K562 (cell line): ENCODE measurements at regions not wholly inside any gene's neighbourhood (a gene's known extent, or its start where the extent isn't known, plus 50 kb on each side); places are given as distances from the start of the nearest gene placed in this dataset.

Source experiments
- ATAC-seq: fragments of 200-7000 bp; cut with Tn5 transposase; 3 replicates; pipeline ENCODE4 v1.9.1; 2020; ENCODE audit warnings: moderate library complexity
- BruUV-seq: library from RNA; stranded (reverse); fragments of 400-500 nt; replicated peaks from 2 replicates; lab custom pipeline; 2021; lab: Mats Ljungman, UMichigan
- CTCF ChIA-PET: fragments of 300-600 bp; formaldehyde crosslinking; extraction: SDS; loops from one replicate; lab custom pipeline; 2021; ENCODE audit warnings: low intra/inter-chr PET ratio; lab: Yijun Ruan, JAX
- POLR2A ChIA-PET: fragments of 300-600, 350-650 bp; sonication (Branson Sonifier 250); formaldehyde crosslinking; extraction: SDS; loops from one replicate; lab custom pipeline; 2021; ENCODE audit warnings: antibody characterized with exemption, inconsistent platforms; lab: Yijun Ruan, JAX
- DNase-seq, 4 experiments: peaks; one replicate each; pipeline versions ENCODE4 v3.0.0 to v3.0.0-alpha.2; 2011 to 2018; ENCODE audit warnings: low spot score in 3 of 4, mixed read lengths in 3 of 4; ENCODE audit errors: extremely low read depth in 1 of 4
- FAIRE-seq: peaks from 2 replicates; lab custom pipeline; 2011; peaks lifted over from hg19 to GRCh38; lab: Jason Lieb, UNC
- H2AFZ ChIP-seq: 2 replicates; pipeline ENCODE4 v1.6.0; 2011; ENCODE audit warnings: low read depth, low read length, control low read depth, inconsistent platforms
- H3K27ac ChIP-seq: fragments of 200-600 bp; 3 replicates; pipeline ENCODE4 v1.8.0; 2011; ENCODE audit warnings: low read depth, mild to moderate bottlenecking, control low read depth, inconsistent platforms, low read length, moderate library complexity, mixed read lengths; ENCODE audit errors: extremely low read depth
- H3K27me3 ChIP-seq, 2 experiments: fragments of 300-600 bp in 1 of 2; 2 replicates in 1 of 2; 3 replicates in 1 of 2; pipeline versions ENCODE4 v1.6.0 to v1.8.0; 2011; ENCODE audit warnings: inconsistent platforms in 2 of 2, low read length in 2 of 2, mild to moderate bottlenecking in 1 of 2, mixed read lengths in 1 of 2, moderate library complexity in 1 of 2; ENCODE audit not compliant: control insufficient read depth in 2 of 2, insufficient read depth in 2 of 2
- H3K36me3 ChIP-seq: fragments of 300-600 bp; 3 replicates; pipeline ENCODE4 v1.8.0; 2011; ENCODE audit warnings: mild to moderate bottlenecking, low read length, inconsistent platforms; ENCODE audit not compliant: control insufficient read depth, insufficient read depth
- H3K4me1 ChIP-seq, 2 experiments: fragments of 200-600 bp in 1 of 2; replicated peaks in 1 of 2; 2 replicates in 1 of 2; 3 replicates in 1 of 2; pipeline versions ENCODE4 v1.5.1 to v1.8.0; 2011; ENCODE audit warnings: inconsistent platforms in 2 of 2, low read length in 2 of 2, mild to moderate bottlenecking in 1 of 2, mixed read lengths in 1 of 2, moderate library complexity in 1 of 2; ENCODE audit not compliant: control insufficient read depth in 2 of 2, insufficient read depth in 2 of 2
- H3K4me2 ChIP-seq: 2 replicates; pipeline ENCODE4 v1.6.1; 2011; ENCODE audit warnings: low read length, control low read depth, inconsistent platforms, mixed read lengths; ENCODE audit not compliant: insufficient read depth
- H3K4me3 ChIP-seq: fragments of 200-600 bp; sonication (generic), shearing (Covaris generic); 2 replicates; pipeline ENCODE4 v1.5.1; 2016; ENCODE audit warnings: control low read depth, inconsistent platforms
- H3K79me2 ChIP-seq: fragments of 200-600 bp; 3 replicates; pipeline ENCODE4 v1.8.0; 2011; ENCODE audit warnings: low read length, inconsistent platforms; ENCODE audit not compliant: control insufficient read depth, insufficient read depth
- H3K9ac ChIP-seq, 2 experiments: 2 replicates each; pipeline versions ENCODE4 v1.6.0 to v1.6.1; 2011; ENCODE audit warnings: low read depth in 2 of 2, low read length in 2 of 2, control low read depth in 1 of 2, inconsistent platforms in 1 of 2, mild to moderate bottlenecking in 1 of 2, mixed read lengths in 1 of 2; ENCODE audit not compliant: insufficient read depth in 1 of 2
- H3K9me1 ChIP-seq: one replicate; pipeline ENCODE4 v1.6.0; 2011; ENCODE audit warnings: inconsistent platforms, mild to moderate bottlenecking, low read length, moderate library complexity; ENCODE audit not compliant: control insufficient read depth, insufficient read depth
- H3K9me3 ChIP-seq: replicated peaks from 2 replicates; pipeline ENCODE4 v1.5.1; 2011; ENCODE audit warnings: low read depth, low read length, inconsistent platforms; ENCODE audit not compliant: control insufficient read depth, insufficient read depth
- H4K20me1 ChIP-seq: replicated peaks from 2 replicates; pipeline ENCODE4 v1.6.1; 2011; ENCODE audit warnings: low read length, inconsistent platforms, mixed read lengths; ENCODE audit not compliant: control insufficient read depth, insufficient read depth
- BRF2 ChIP-seq: IDR thresholded peaks from 3 replicates; pipeline ENCODE4 v1.6.1; 2011; ENCODE audit warnings: borderline replicate concordance, mild to moderate bottlenecking; ENCODE audit not compliant: insufficient read length, insufficient read depth
- ETS1 ChIP-seq: conservative IDR thresholded peaks from 2 replicates; pipeline ENCODE4 v1.6.1; 2011; ENCODE audit warnings: low read depth, mild to moderate bottlenecking, low read length; ENCODE audit not compliant: control insufficient read depth
- IRF2 ChIP-seq: sonication (generic); formaldehyde crosslinking; IDR thresholded peaks from 2 replicates; pipeline ENCODE4 v1.8.1; 2022; ENCODE audit warnings: mild to moderate bottlenecking, missing genetic modification reagents
- POLR2A ChIP-seq: fragments of 450-650 bp; conservative IDR thresholded peaks from 2 replicates; pipeline ENCODE4 v1.6.1; 2016
- POLR2B ChIP-seq: fragments of 450-650 bp; IDR thresholded peaks from 2 replicates; pipeline ENCODE4 v1.6.1; 2018; ENCODE audit warnings: low read depth; ENCODE audit not compliant: partially characterized antibody
- PTBP1 ChIP-seq: fragments of 200-400 bp; formaldehyde crosslinking; IDR thresholded peaks from 2 replicates; pipeline ENCODE4 v1.6.1; 2017; ENCODE audit warnings: low read depth, low read length
- SMARCE1 ChIP-seq: fragments of 450-650 bp; IDR thresholded peaks from 2 replicates; pipeline ENCODE4 v1.7.1; 2016; ENCODE audit warnings: mild to moderate bottlenecking
- TARDBP ChIP-seq: fragments of 450-650 bp; IDR thresholded peaks from 2 replicates; pipeline ENCODE4 v1.6.1; 2016
- USF1 ChIP-seq: sonication (generic); formaldehyde crosslinking; IDR thresholded peaks from 2 replicates; pipeline ENCODE4 v1.9.0; 2022; ENCODE audit warnings: mild to moderate bottlenecking, missing genetic modification reagents
- ZNF277 ChIP-seq: fragments of 250-450 bp; sonication (Bioruptor Pico); IDR thresholded peaks from 2 replicates; pipeline ENCODE4 v1.8.0; 2022; ENCODE audit warnings: inconsistent platforms, mild to moderate bottlenecking, moderate library complexity, borderline replicate concordance
- ZNF79 ChIP-seq: fragments of 250-450 bp; sonication (Bioruptor Pico); IDR thresholded peaks from 2 replicates; pipeline ENCODE4 v1.4.0; 2020; ENCODE audit warnings: low read depth, mild to moderate bottlenecking, moderate library complexity
- WGBS: fragments of 100-300 bp; shearing (Covaris generic); methylation state at CpG from one replicate; pipeline ENCODE4 v1.1.6; 2016; ENCODE audit warnings: low coverage, mixed read lengths; ENCODE audit not compliant: insufficient coverage; ENCODE audit errors: missing lambda C conversion rate; 5-methylcytosine and 5-hydroxymethylcytosine counted together
- in situ Hi-C: fragments of 300-500 bp; cut with MboI; formaldehyde crosslinking; loops from 4 replicates; pipeline ENCODE4 v1.15.0; 2018; ENCODE audit warnings: inconsistent platforms, mixed read lengths
- intact Hi-C: fragments of 100-400 bp; cut with micrococcal nuclease; formaldehyde crosslinking; loops from 2 replicates; pipeline ENCODE4 v1.14.2; 2022

- WGBS, result 0% methylated on average over 2 of the region's 2 CpGs
- no peaks in the 10 kb centered on the region for H3K79me2 ChIP-seq
- no peak overlapping the region for H3K27ac ChIP-seq
- ATAC-seq, result no peak
- H3K9me1 ChIP-seq, result no peaks in the 10 kb centered on the region
- no peaks in the 10 kb centered on the region for H3K4me1 ChIP-seq
- H3K9ac ChIP-seq, result no peak overlapping the region
- in situ Hi-C loops (no loop called here), intact Hi-C loops (no loop called here)
- POLR2A ChIA-PET, result no interaction called here
- no peaks in the 10 kb centered on the region for H4K20me1 ChIP-seq
- FAIRE-seq, result no peak
- no TSS peak for BruUV-seq
- no peak overlapping the region for H3K4me2 ChIP-seq
- no peaks in the 10 kb centered on the region; the same call in 1 of the 2 replicates for H3K9me3 ChIP-seq
- no peak overlapping the region for H3K4me3 ChIP-seq
- no peak overlapping the region for H2AFZ ChIP-seq
- DNase-seq, result no peak
- H3K36me3 ChIP-seq, result no peaks in the 10 kb centered on the region
- no peaks in the 10 kb centered on the region for H3K27me3 ChIP-seq
- CTCF ChIA-PET, result no interaction called here
- no peak for TF ChIP-seq ETS1
Observed at GRCh38 chr2:116922414-116922813, 892.1 kb upstream of the DDX18 start.

- no peak overlapping the region for H3K4me3 ChIP-seq
- no peak for DNase-seq
- no peaks in the 10 kb centered on the region for H3K79me2 ChIP-seq
- no peaks in the 10 kb centered on the region for H3K4me1 ChIP-seq
- ChIA-PET CTCF (no interaction called here), POLR2A (no interaction called here)
- ATAC-seq, result no peak
- no TSS peak for BruUV-seq
- H3K9ac ChIP-seq, result no peak overlapping the region
- H3K9me3 ChIP-seq, result no peaks in the 10 kb centered on the region; the same call in 1 of the 2 replicates
- no peaks in the 10 kb centered on the region for H4K20me1 ChIP-seq
- no peak for FAIRE-seq
- no peak overlapping the region for H3K27ac ChIP-seq
- no peaks in the 10 kb centered on the region for H3K27me3 ChIP-seq
- H3K4me2 ChIP-seq, result no peak overlapping the region
- H2AFZ ChIP-seq, result no peak overlapping the region
- in situ Hi-C loops (no loop called here), intact Hi-C loops (no loop called here)
- no peaks in the 10 kb centered on the region for H3K9me1 ChIP-seq
- no peaks in the 10 kb centered on the region for H3K36me3 ChIP-seq
- TF ChIP-seq POLR2A, result no peak
- no peak for TF ChIP-seq BRF2
- no peak for TF ChIP-seq TARDBP
- TF ChIP-seq PTBP1, result no peak
- no peak for TF ChIP-seq ZNF277
- no peak for TF ChIP-seq IRF2 (CRISPR knock-in tag)
- TF ChIP-seq ZNF79 (CRISPR knock-in tag), result no peak
- TF ChIP-seq USF1 (CRISPR knock-in tag), result no peak
- no peak for TF ChIP-seq SMARCE1
- TF ChIP-seq POLR2B, result no peak
Observed at GRCh38 chr2:116924509-116924908, 890.0 kb upstream of the DDX18 start.
